Posterior vena cava (tissue), 2 donors: ENCODE measurements at regions not wholly inside any gene's neighbourhood (a gene's known extent, or its start where the extent isn't known, plus 50 kb on each side); places are given as distances from the start of the nearest gene placed in this dataset.

Experiments used
- DNase-seq: peaks from one replicate; pipeline ENCODE4 v3.0.0-alpha.2; 2020; ENCODE audit warnings: low spot score
- intact Hi-C, 2 donors: fragments of 100-400 bp; cut with DNase I; formaldehyde crosslinking; loops; one replicate each; pipeline versions ENCODE4 v1.14.1 to v1.14.2; 2022 to 2023
- donor health status: DM: yes; HTN: yes; CAD: no.
- donor health status: DM: yes; HTN: yes; CAD: no.

GRCh38 chr2:207459990-207460757 is 69.6 kb upstream of the CREB1 start:
- intact Hi-C loops = no loop called here
- DNase-seq = no peak

GRCh38 chr2:207463433-207463832 is 66.3 kb upstream of the CREB1 start:
- intact Hi-C loops = no loop called here

DNA sequence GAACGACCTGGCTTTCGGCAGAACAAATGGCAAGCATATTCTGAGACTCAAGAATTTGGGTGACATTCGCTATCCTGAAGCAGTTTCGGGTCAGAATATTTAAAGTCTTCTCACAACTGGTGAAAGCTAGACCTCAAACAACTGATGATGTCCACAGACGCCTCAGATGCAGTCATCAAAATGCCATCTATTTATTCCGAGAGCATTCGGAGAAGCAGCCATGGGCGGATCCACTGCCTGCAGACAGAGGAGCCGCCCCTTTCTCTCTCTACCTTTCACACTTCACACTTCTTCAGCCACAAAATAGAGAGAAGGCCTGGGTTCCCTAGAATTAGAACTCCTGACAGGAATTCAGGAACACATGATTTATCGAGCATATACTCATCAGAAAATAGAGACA is 65.8 kb upstream of the CREB1 start:
- intact Hi-C loops = no loop called here
- DNase-seq = no peak

More at GRCh38 chr2:207463433-207463832, 66.3 kb upstream of the CREB1 start:
- no peak for DNase-seq

GRCh38 chr2:207465894-207466293 is 63.9 kb upstream of the CREB1 start:
- DNase-seq = no peak
- intact Hi-C loops = no loop called here

DNA sequence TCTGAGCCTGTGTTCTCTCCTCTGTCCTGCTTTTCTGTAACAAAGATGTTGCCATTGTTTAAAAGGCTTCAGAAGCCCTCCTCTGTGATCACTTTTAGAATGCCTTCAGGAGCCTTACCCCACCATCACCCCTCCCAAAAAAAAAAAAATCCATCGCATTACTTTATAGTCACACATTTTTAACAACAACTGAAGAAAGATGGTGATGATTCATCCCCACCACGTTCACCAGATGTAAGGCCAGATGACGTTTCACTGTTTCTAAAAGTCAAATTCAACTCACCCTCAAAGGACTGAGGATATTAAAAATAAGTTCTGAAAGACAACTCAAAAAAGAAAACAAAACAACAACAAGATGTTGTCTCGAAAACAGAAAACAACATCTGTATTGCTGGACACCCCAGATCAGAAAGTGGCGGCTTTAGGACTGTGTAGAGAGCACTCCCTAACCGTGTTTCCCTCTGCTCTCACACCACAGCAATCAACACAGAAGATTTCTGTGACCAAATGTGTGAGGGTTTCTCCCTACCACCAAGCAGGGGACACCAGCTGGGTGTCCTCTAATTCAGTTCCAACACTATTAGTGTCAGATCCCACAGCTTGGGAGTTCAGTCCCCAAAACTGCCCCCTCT is 61.9 kb upstream of the CREB1 start:
- DNase-seq = no peak
- intact Hi-C loops = no loop called here

- no peak for DNase-seq
- intact Hi-C loops = no loop called here
These were observed 61.3 kb upstream of the CREB1 start for GRCh38 chr2:207468488-207468887.

GRCh38 chr2:207469451-207469850 is 60.3 kb upstream of the CREB1 start:
- intact Hi-C loops = no loop called here

GRCh38 chr2:207469943-207470729 is 59.6 kb upstream of the CREB1 start:
- DNase-seq = no peak
- intact Hi-C loops = loop anchor here (5.0 to 10.0 kb wide), 6 partner anchors 303 to 775 kb away; partner anchors contain the start of gene KLF7 (in 1 of the 2)

More at GRCh38 chr2:207469451-207469850, 60.3 kb upstream of the CREB1 start:
- DNase-seq = no peak

- intact Hi-C loops = loop anchor here (5.0 to 10.0 kb wide), 6 partner anchors 304 to 776 kb away; partner anchors contain the start of gene KLF7 (in 1 of the 2)
- no peak for DNase-seq
These were observed 58.5 kb upstream of the CREB1 start for GRCh38 chr2:207471261-207471660.

- intact Hi-C loops = loop anchor here (5.0 to 10.0 kb wide), 6 partner anchors 305 to 778 kb away; partner anchors contain the start of gene KLF7 (in 1 of the 2)
- no peak for DNase-seq
These were observed 57.3 kb upstream of the CREB1 start for GRCh38 chr2:207472343-207473048.

DNA sequence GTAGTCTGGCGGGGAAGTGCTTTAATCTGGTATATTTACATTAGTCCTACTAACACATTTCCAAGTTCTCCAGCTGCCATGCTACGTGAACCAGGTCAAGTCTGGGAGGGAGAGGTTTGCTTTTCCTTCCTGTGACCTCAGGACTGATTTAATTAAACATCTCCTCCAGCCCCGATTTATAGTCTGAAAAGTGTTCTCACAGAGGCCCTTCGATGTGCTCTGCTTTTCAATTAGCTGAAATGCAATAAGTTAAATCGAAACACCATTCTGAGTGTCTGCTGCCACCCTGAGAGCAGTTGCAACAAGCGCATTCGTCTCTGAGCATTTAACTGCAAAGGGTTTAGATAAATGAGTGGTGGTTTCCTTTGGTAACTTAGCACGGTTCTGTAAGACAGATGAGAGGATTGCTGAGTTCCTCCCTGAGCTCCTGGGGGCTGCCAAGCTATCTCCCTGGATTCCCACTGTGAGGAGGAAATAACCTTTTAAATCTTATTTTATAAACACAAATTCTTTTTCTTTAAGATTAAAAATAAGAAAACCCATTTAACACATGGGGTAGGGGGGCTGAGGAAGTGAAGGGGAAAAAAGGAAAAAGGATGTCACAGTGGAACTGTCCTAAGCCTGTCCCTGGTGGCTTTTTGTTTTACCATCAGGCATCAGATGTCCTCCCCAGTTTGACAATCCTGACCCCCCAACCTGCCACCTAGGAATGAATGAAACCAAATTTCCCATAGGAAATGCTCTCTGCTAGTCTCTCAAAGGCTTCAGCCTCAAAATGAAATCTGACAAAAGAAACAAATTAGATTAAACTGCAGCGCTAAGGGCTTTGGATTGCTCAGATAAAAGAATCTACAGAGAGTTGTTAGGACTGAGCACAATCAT is 56.5 kb upstream of the CREB1 start:
- DNase-seq = no peak
- intact Hi-C loops = loop anchor here (5.0 to 10.0 kb wide), 6 partner anchors 306 to 778 kb away; partner anchors contain the start of gene KLF7 (in 1 of the 2)

- no peak for DNase-seq
- intact Hi-C loops = loop anchor here (5.0 to 10.0 kb wide), 6 partner anchors 307 to 779 kb away; partner anchors contain the start of gene KLF7 (in 1 of the 2)
These were observed 55.9 kb upstream of the CREB1 start for GRCh38 chr2:207473931-207474235.

- no peak for DNase-seq
- intact Hi-C loops = loop anchor here (5.0 to 10.0 kb wide), 7 partner anchors 308 to 780 kb away; partner anchors contain the start of gene KLF7 (in 1 of the 2)
These were observed 54.8 kb upstream of the CREB1 start for GRCh38 chr2:207474863-207475485.

GRCh38 chr2:207475546-207475945 is 54.2 kb upstream of the CREB1 start:
- no peak for DNase-seq
- intact Hi-C loops = loop anchor here (5.0 to 10.0 kb wide), 4 partner anchors 431 to 781 kb away; no protein-coding TSS in a partner anchor

DNA sequence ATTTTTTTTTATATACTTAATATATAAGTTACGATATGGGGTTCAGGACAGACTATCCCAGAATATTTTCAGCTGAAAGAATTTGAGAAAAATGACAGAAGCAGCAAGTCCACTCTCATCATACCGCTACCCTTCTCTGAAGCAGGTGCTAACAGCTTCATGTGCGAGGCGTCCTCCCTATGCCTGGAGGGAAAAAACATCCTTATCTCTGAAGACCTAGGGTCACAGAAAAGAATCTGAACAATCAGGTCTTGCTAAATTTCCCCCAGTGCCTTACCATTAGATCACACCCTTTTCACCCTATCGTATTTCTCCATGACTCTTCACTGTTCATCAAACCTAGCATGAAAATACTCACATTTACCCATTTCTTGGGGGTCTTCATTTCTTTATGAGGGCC is 51.9 kb upstream of the CREB1 start:
- DNase-seq = no peak
- intact Hi-C loops = loop anchor here (5.0 to 10.0 kb wide), 4 partner anchors 433 to 783 kb away; no protein-coding TSS in a partner anchor

GRCh38 chr2:207478572-207478971 is 51.2 kb upstream of the CREB1 start:
- intact Hi-C loops = loop anchor here (5.0 to 10.0 kb wide), 4 partner anchors 434 to 784 kb away; no protein-coding TSS in a partner anchor
- DNase-seq = no peak

- no peak for DNase-seq
- intact Hi-C loops = loop anchor here (5.0 to 10.0 kb wide), 4 partner anchors 434 to 784 kb away; no protein-coding TSS in a partner anchor
These were observed 50.5 kb upstream of the CREB1 start for GRCh38 chr2:207479198-207479785.
